Fibroblast of gingiva (primary cell): ENCODE measurements at regions not wholly inside any gene's neighbourhood (a gene's known extent, or its start where the extent isn't known, plus 50 kb on each side); places are given as distances from the start of the nearest gene placed in this dataset.

Source experiments
- DNase-seq: peaks from one replicate; pipeline ENCODE4 v3.0.0-alpha.2; 2011; ENCODE audit warnings: low read depth

DNA sequence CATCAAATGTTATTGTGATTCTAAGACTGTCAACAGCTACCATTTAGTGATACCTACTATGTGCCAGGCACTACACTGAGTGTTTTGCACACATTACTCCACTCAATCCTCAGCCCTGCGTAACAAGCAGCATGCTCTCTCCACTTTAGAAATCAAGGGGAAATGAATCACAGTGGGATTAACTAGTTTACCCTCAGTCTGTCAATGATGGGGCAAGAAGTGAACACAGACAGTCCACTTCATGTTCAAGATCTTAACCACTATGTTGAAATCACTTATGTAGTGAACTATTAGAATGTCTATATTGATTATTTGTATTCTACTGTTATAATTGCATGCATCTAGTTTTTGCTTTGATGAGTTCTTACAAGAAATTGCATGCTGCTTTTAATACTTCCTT, 165.3 kb downstream of the LTN1 start:
- DNase-seq: no peak

DNA sequence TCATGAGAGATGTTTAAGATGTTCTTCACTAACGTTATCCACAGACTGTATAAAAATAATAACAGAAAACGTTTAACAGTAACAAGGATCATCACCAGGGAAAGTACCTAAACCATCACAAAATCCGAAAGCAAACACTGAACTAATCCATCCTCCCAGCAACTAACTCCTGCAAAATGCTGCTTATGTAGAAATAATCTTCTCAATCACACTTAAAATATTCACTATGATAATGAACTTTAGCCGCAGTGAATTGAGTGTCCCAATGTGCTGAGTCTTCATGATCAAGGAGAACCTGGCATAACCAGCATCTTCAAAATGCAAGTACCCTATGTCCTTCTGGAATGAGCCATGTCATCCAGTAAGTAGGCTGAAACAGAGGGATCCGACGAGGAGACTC, 166.1 kb downstream of the LTN1 start:
- no peak for DNase-seq

DNA sequence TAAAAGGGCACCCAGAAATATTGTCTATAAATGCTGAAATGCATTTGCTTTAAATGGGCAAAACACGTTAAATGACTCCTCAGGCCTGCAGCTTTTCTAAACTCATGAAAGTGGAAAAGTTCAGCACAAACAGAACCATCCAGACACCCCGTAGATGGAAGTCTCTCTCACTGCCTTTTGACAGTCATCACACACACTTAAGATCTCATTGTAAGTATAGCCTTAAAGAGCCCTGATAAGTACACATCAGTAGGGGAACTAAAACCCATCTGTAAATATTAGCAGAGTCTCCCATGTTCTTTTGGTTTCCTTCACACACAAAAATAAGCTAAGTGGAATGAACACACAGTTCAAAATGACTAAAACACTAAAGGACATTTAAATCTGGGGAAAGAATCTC, 166.7 kb downstream of the LTN1 start:
- DNase-seq: no peak

DNA sequence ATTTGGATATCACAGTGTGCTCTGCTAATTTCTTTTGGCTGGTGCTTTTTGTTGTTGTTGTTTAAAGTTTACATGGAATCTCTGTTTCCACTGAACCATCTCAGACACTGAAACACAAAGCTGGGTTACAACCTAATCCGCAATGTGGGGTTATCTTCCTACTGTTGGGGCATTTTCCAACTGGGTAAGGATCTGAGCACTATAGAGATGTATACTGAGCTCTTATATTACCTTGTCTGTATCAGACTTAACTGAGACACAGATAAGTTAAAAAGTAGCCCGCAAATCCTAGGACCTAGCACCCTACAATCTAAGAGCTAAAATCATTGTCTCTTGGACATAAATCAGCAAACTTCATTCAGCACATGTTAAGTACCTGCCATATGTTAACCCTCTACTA, 169.2 kb downstream of the LTN1 start:
- DNase-seq: no peak

DNA sequence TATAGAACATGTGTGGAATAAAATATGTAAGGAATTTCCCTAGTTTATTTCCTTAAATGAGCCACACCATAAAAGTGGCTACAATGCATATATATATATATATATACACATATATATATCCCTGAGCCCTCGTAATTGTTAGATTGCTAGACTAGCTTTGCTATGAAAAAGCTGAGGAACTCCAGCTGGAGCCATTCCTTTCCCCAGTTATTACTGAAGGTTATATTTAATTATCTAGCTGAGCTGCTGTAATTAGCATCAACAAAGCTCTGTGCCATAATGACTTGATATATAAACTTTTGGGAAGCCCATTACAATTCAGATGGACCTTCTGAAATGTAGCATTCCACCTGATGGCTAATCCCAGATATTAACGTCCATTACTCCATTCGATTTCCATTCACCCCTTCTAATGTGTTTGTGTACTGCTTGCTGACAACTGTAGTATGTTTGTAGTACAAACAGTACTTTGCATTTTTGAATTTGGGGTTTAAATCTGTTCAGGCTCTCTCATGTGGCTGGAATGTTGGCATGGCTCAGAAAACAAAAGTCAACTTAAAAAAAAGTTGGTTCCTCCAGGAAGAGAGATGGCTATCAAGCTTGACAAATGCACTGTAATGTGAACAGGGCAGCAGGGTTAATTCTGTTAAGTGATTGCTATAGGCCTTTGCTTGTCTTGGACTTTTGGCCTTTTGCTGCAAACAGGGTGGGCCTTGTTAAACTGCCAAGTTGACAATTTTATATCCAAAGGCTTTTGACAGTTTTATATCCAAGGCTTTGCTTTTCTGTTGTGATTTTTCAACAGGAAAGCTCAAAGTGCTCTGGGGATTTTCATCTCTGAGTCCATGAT, 170.0 kb downstream of the LTN1 start:
- DNase-seq: peak; percentile 81

DNA sequence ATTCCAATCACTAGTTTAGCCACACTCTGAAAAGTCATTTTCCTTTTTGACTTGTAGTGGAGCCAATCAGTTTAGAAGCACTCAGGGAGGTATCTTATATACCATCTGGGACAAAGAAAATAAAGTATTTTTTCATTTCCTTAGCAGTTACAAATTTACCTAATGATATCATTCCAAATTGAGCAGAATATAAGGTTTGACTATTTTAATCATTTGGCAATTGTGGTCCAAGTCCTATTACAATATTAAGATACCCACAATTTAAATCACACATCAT, 170.6 kb downstream of the LTN1 start:
- no peak for DNase-seq

DNA sequence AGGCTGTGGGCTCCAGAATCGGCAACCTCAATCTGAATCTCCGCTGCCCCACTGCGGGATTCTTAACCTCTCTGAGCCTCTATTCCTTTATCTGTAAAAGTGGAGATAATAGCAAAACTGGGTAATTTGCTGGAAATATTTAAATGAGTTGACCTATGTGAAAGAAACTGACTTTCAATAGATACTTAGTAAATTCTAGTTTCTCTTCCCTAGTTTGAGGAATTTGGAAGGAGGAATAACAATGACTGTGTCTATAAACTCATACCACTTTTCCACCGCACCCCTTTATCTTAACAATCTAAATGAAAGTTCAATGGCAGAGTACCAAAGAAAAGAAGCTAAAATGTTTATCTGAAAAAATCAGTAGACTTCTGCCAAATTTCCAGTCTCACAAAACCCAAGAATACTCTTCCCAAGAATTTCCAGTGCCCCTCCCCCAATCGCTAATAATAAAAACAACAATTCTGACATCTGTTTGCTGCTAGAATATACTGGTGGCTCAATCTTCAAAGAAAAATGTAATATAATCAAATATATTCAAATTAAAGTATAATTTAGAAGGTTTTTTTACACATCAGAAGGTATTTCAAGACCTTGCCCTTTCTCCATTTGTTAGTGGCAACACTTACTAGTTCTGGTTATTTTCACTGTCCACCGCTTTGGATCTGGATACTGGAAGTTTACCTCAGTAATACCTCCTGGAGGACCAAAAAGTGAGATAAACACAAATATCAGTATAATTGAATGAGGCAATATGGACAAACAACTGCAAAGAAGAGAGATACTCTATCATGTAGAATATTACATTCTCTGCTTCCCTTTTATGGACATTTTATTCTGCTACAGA, 171.2 kb downstream of the LTN1 start:
- no peak for DNase-seq

DNA sequence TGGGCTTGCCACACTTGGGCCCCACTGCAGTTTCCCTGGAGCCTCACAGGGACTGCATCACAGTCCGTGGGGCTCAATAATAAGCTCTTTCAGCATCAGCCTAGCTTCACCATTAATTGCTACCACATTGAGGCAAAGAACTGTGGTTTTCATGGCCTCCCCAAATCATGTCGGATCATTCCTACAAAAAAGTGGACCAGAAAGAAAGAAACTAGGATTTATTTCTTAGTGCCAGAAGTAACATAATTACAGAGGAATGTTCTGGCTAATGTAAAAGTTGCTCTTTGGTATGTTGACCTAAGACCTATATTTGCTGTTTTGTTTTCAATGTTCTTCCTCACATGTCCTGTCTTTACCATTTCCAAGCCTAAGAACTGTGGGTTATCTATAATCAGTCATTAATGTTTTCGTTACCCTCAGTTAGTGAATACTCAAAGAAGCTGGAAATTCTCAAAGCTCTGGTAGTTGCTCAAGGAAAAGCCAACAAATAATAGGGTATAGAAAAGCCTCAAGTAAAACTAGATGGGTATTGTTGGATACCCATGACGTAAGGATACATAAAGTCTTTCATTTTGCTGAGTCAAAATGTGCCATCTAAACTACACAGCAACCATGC, 173.9 kb downstream of the LTN1 start:
- peak; percentile 92 for DNase-seq

DNA sequence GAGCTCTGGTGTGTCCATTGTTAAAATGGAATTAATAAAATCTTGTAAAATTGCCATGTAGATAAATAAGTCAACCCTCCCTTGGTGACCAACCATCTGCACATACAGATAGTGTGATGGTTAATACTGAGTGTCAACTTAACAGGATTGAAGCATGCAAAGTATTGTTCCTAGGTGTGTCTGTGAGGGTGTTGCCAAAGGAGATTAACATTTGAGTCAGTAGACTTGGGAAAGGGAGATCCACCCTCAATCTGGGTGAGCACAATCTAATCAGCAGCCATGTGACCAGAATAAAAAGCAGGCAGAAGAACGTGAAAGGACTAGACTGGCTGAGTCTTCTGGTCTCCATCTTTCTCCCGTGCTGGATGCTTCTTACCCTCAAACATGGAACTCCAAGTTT, 174.8 kb downstream of the LTN1 start:
- no peak for DNase-seq

DNA sequence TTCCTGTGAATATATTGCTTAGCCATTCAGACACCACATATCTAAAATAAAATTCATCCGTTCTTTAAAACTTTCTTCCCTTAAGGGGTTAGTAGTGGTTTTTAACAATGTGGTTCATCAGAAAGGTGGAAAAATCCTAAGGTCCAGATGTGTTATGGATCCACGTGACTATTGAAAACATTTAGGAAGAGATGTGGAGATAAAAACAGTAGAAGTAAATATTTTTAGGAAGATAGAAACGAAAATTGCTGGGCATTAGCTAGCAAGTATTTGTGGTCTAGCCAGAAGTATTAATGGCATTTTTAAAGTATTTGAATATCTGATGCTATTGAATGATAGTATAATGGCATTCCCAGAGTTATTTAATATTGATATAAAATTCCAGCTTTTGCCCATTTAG, 180.8 kb downstream of the LTN1 start:
- no peak for DNase-seq

DNA sequence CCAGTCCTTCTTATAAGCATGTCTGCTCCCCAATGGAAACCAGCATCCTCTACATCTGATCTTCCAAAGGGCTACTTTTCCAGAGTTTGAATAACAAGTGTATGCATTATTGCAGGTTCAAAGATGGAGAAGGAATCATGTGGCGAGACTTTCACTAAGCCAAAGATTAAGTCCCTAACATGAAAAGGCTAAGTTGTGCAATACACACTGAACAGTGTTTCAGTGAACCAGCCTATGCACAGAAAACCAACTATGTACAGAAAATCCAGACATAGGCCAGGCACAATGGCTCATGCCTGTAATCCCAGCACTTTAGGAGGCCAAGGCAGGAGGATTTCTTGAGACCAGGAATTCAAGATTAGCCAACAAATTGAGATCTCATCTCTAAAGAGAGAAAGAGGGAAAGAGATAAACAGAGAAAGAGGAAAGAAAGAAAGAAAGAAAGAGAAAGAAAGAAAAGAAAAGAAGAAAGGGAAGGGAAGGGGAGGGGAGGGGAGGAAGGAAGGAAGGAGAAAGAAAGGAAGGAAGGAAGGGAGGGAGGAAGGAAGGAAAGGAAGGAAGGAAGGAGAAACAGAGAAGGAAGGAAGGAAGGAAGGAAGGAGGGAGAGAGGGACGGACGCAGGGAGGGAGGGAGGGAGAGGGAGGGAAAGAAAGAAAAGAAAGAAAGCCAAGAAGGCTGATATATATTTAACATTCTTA, 181.7 kb downstream of the LTN1 start:
- DNase-seq: no peak

DNA sequence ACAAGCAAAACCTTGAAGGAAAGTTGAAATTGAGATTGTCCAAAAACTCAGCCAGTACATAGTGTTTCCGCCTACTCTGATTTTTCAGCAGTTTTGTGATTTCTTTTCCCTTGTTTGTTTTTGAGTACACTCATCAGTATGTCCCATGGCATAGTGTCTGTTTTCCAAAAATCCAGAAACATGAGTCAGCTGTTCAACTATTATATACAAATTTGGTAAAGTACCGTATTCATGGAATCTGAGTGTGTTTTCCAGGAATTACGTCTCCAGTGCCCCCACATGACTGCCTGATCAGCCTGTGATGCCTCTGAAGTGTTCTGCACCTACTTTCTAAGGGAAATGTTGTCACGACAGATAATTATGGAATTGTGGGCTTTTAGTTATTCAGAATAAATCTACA, 186.8 kb downstream of the LTN1 start:
- DNase-seq: peak; percentile 97

DNA sequence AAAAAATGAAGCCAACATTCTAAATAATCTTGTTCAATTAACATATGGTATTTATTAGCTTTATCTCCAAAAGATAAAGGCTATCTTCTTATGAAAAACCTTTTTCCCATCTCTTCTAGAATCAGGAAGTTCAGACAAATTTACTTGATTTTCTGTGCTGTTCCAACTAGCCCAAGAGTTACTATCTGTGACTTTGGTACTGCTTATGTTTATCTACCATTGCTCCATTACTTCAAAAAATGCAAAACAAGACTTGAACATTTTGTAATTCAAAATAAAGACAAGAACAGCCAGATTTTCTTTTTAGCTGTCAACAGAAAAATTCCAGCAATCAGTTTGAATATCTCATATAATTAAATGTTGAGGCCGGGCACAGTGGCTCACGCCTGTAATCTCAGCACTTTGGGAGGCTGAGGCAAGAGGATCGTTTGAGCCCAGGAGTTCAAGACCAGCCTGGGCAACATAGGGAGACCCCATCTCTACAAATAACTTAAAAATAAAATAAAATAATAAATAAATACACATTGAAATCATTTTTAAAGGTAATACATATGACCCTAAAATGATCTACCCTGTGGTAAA, 188.5 kb downstream of the LTN1 start:
- peak; percentile 28 for DNase-seq

DNA sequence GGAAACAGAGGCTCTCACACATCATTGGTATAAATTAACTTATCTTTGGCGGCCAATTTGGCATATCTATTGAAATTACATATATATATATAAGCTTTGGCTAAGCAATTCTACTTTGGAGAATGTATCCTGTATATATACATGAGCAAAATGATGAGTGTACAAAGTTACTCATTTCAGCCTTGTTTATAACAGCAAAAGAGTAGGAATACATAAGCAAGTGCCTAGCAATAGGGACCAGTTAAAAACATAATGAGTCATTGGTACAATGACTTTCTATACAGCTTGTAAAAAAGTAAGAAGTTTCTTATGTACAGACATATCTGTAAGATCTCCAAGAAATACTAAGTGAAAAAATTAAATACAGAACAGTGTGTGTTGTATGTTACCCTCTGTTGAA, 190.8 kb downstream of the LTN1 start:
- no peak for DNase-seq

DNA sequence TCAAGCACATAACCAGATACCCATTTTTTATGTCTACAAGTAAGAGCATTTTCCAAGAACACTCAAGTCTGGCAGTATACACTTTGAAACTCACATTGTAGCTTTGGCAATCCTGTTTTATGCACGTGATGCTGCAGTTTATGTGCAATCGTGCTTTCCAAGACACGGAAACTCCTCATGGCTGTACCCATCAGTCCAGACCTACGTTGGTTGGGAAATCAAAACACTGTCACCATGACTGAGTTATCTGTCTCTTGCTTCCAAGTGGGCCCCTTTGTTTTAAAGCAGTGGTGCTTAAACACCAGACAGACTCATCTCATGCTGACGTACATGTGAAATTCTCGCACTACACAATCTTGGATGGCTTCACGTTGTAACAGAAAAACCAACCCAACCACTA, 192.8 kb downstream of the LTN1 start:
- DNase-seq: no peak

DNA sequence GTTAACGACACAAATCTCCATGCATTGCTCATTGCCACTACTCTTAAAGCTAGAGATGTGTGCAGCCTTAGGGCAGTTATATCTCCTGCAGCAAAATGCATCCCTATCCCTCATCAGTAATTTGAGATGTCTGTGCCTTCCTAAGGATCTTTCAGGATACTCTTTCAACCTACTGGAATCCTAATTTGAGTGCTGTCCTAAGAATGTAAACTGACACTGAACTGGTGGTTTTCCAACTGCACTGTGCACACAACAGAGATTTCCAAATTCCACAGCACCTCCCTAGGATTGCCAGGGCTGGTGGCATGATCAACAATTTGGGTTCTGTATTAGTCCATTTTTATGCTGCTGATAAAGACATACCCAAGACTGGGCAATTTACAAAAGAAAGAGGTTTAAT, 193.9 kb downstream of the LTN1 start:
- DNase-seq: peak; percentile 93

DNA sequence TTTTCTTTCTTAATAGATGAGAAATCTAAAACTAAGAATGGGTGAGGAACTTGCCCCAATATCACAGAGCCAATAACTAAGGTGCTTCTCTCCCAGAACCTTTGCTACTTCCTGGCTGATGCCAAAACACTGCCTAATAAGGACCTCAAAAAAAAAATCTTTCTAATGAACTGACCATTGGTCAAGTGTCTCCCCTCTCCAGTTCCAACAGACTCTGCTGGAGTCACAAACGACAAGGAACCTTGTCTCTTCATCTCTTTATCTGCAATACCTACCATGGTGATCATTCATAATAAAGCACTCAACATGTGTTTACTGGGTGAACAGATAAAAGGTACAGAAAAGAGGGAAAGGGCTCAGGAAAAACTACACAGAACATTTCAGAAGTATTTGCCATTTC, 197.4 kb downstream of the LTN1 start:
- no peak for DNase-seq

DNA sequence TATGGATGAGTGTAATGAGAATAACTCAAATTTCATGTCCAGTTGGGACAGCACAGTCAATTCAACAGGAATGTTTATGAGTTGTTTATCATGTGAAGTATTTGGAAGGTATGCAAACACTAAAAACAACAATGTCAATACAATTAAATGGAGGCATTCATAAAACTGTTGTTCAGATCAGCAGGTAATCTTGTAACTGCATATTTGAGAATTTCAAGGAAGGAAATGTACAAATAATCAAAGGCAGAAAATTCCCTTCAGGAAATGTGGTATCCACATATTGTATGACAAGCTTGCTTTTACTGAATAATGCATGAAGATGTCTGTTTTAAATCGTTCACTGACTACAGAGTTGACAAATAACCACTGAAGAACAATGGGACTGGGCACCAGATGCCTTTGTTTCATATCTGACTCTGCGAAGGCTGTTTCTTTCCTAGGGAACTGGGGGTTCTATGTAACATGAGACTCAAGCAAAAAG, 198.3 kb downstream of the LTN1 start:
- DNase-seq: peak; percentile 26

DNA sequence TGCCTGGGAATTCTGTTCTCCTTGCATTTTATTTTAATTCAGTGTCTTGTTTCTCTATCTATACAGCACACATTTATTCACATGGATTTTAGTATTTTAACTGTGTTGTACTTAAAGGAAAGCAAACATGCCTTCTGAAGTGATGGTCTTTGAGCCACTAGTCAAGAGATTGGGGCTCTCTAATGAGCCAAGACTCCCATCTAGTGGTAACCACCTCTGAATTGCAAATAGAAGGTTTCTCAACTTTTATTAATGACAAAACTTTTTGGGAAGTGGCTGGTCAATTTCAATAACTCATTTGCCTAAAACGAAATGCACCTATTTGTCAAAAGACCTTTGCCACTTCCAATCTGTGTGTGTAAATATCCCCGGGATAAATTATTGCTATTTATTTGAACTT, 199.6 kb downstream of the LTN1 start:
- DNase-seq: peak; percentile 72

DNA sequence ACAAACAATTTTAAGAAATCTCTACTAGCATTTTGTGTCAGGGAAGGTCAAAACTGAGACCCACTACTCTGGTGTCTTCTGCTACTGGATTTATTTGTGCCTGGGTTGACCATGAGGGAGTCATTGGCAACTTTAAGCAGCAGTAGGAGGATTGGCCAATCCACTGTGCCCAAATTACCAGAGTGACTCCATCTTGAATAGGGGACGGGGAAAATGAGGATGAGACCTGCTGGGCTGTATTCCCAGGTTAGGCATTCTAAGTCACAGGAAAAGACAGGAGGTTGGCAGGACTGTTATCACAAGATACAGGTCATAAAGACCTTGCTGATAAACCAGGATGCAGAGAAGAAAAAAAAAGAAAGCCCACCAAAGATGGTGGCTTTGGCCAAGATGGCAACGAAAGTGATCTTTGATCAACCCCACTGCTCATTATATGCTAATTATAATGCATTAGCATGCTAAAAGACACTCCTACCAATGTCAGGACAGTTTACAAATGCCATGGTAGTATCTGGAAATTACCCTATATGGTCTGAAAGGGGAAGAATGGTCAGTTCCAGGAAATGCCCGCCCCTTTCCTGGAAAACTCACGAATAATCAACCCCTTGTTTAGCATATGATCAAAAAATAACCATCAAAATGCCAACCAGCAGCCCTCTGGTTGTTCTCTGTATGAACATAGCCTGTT, 200.9 kb downstream of the LTN1 start:
- DNase-seq: no peak

DNA sequence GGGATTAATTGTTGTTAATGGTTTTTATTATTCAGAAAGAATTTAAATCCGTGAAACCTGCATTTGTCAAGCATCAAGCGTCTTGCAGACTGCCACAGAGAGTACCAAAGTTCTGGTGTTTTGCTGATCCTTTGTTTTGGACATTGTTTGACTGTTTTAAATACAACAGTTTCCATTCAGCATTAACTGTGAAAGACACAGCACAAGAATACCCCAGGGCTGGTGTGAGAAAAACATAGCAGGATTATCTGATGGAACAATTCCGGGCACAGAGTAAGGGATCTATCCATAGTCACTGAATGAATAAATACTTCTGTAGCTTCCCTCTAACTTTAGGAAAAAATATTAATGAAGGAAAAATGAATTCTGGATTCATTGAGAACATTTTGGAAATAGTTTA, 202.3 kb downstream of the LTN1 start:
- no peak for DNase-seq
